ENCODE measurements at regions not wholly inside any gene's neighbourhood (a gene's known extent, or its start where the extent isn't known, plus 50 kb on each side); places are given as distances from the start of the nearest gene placed in this dataset.

GRCh38 chrX:124814106-124814505 is 467.7 kb downstream of the SH2D1A start:
- TF ChIP-seq CTCF (IDR thresholded peaks at IDR 0.05) (no peak), POLR2A (IDR thresholded peaks at IDR 0.05) (no peak)

Measured in right lobe of liver (tissue), 4 donors.